B cell (primary cell): ENCODE measurements at regions not wholly inside any gene's neighbourhood (a gene's known extent, or its start where the extent isn't known, plus 50 kb on each side); places are given as distances from the start of the nearest gene placed in this dataset.

Source experiments
- ATAC-seq: fragments of 200-7000 bp; cut with Tn5 transposase; one replicate; pipeline ENCODE4 v1.10.0; 2021; ENCODE audit warnings: low read depth, mild to moderate bottlenecking, moderate number of reproducible peaks, moderate library complexity
- CTCF ChIA-PET: fragments of 350-600 bp; sonication (Branson Sonifier 250); formaldehyde crosslinking; loops from one replicate; lab custom pipeline; 2021; ENCODE audit warnings: antibody characterized with exemption, inconsistent platforms; lab: Charles Lee
- POLR2A ChIA-PET: fragments of 350-600 bp; sonication (Branson Sonifier 250); formaldehyde crosslinking; loops from one replicate; lab custom pipeline; 2021; ENCODE audit warnings: antibody characterized with exemption; lab: Charles Lee
- DNase-seq: peaks from one replicate; pipeline ENCODE4 v3.0.0; 2013
- H2AFZ ChIP-seq: 2 replicates; pipeline ENCODE4 v1.6.1; 2012; ENCODE audit warnings: mild to moderate bottlenecking, low read depth, low read length; ENCODE audit not compliant: insufficient read depth, poor library complexity, severe bottlenecking
- H3K27ac ChIP-seq, 2 donors: 1 replicate in 1 of 2; 2 replicates in 1 of 2; pipeline ENCODE4 v1.5.1; 2012 to 2013; ENCODE audit warnings: low read length in 2 of 2, mild to moderate bottlenecking in 2 of 2, moderate library complexity in 1 of 2
- H3K27me3 ChIP-seq, 4 experiments: fragments of 200-600 bp in 1 of 4; sonication (generic) in 1 of 4; replicated peaks in 1 of 4; 1 replicate in 2 of 4; 2 replicates in 2 of 4; pipeline versions ENCODE4 v1.6.1 to v1.7.0; 2013 to 2016; ENCODE audit warnings: low read length in 3 of 4, mild to moderate bottlenecking in 2 of 4, mixed read lengths in 1 of 4, moderate library complexity in 1 of 4; ENCODE audit not compliant: insufficient read depth in 4 of 4, control insufficient read depth in 3 of 4; ENCODE audit errors: control extremely low read depth in 1 of 4
- H3K36me3 ChIP-seq, 2 experiments: replicated peaks in 1 of 2; 1 replicate in 1 of 2; 2 replicates in 1 of 2; pipeline versions ENCODE4 v1.6.1 to v1.7.1; 2013; ENCODE audit warnings: low read length in 1 of 2; ENCODE audit not compliant: insufficient read depth in 2 of 2, control insufficient read depth in 1 of 2; ENCODE audit errors: control extremely low read depth in 1 of 2, extremely low read depth in 1 of 2
- H3K4me1 ChIP-seq, 2 donors: fragments of 200-600 bp in 1 of 2; sonication (generic) in 1 of 2; 1 replicate in 1 of 2; 2 replicates in 1 of 2; pipeline versions ENCODE4 v1.5.1 to v1.6.1; 2013 to 2017; ENCODE audit warnings: low read length in 2 of 2; ENCODE audit not compliant: control insufficient read depth in 2 of 2, insufficient read depth in 2 of 2
- H3K4me2 ChIP-seq: replicated peaks from 2 replicates; pipeline ENCODE3; 2012; ENCODE audit warnings: mild to moderate bottlenecking, low read depth, low read length; ENCODE audit not compliant: poor library complexity, severe bottlenecking
- H3K4me3 ChIP-seq, 5 experiments: fragments of 200-600 bp in 1 of 5; sonication (generic) in 1 of 5; 1 replicate in 3 of 5; 2 replicates in 2 of 5; pipeline versions ENCODE4 v1.5.1 to v1.7.0; 2011 to 2016; ENCODE audit warnings: low read length in 4 of 5, mild to moderate bottlenecking in 4 of 5, low read depth in 2 of 5, control low read depth in 1 of 5, moderate library complexity in 1 of 5; ENCODE audit not compliant: insufficient read depth in 1 of 5; ENCODE audit errors: control extremely low read depth in 1 of 5, extremely low read depth in 1 of 5
- H3K79me2 ChIP-seq: fragments of 200-600 bp; sonication (generic); one replicate; pipeline ENCODE4 v1.6.0; 2016; ENCODE audit warnings: low read length; ENCODE audit not compliant: control insufficient read depth, insufficient read depth
- H3K9ac ChIP-seq: fragments of 200-600 bp; sonication (generic); 2 replicates; pipeline ENCODE4 v1.6.1; 2017; ENCODE audit warnings: mild to moderate bottlenecking, low read length, moderate library complexity
- H3K9me3 ChIP-seq, 3 donors: one replicate each; pipeline versions ENCODE4 v1.6.1 to v1.7.1; 2013; ENCODE audit warnings: low read length in 2 of 3; ENCODE audit not compliant: control insufficient read depth in 2 of 3, insufficient read depth in 1 of 3; ENCODE audit errors: control extremely low read depth in 1 of 3
- H4K20me1 ChIP-seq: 2 replicates; pipeline ENCODE4 v1.6.0; 2012; ENCODE audit warnings: mild to moderate bottlenecking, low read length; ENCODE audit not compliant: insufficient read depth, control insufficient read depth, poor library complexity, severe bottlenecking
- H3K27ac Mint-ChIP-seq: one replicate; pipeline ENCODE4 v1.8.0; 2021; ENCODE audit warnings: mixed read lengths
- H3K27me3 Mint-ChIP-seq: one replicate; pipeline ENCODE4 v1.8.0; 2021; ENCODE audit warnings: mixed read lengths
- H3K4me1 Mint-ChIP-seq: one replicate; pipeline ENCODE4 v1.8.0; 2021; ENCODE audit warnings: mixed read lengths
- H3K4me3 Mint-ChIP-seq: one replicate; pipeline ENCODE4 v1.8.0; 2021; ENCODE audit warnings: mixed read lengths
- H3K9me3 Mint-ChIP-seq: one replicate; pipeline ENCODE4 v1.8.0; 2022; ENCODE audit warnings: mixed read lengths; ENCODE audit not compliant: insufficient read depth
- CTCF ChIP-seq: fragments of 200-600 bp; IDR thresholded peaks from one replicate; pipeline ENCODE4 v1.8.0; 2022; ENCODE audit warnings: antibody characterized with exemption, mild to moderate bottlenecking
- EZH2 ChIP-seq: IDR thresholded peaks from 2 replicates; pipeline ENCODE4 v1.6.1; 2012; ENCODE audit warnings: borderline replicate concordance, low read depth, mild to moderate bottlenecking, moderate library complexity, low read length; ENCODE audit not compliant: insufficient read depth, poor library complexity, severe bottlenecking
- WGBS: methylation state at CpG from one replicate; pipeline ENCODE4 v1.1.5; 2013; ENCODE audit warnings: missing lambda C conversion rate; ENCODE audit not compliant: insufficient coverage; 5-methylcytosine and 5-hydroxymethylcytosine counted together
- intact Hi-C: fragments of 100-400 bp; cut with micrococcal nuclease; formaldehyde crosslinking; loops from one replicate; pipeline ENCODE4 v1.10.0; 2022

- no CpG with 5 or more reads among the region's 4 CpGs for WGBS
- H3K79me2 ChIP-seq, result no peaks in the 10 kb centered on the region
- no peak overlapping the region for H3K4me3 Mint-ChIP-seq
- H3K4me3 ChIP-seq, result no peak overlapping the region
- ATAC-seq (no peak), DNase-seq (no peak)
- H4K20me1 ChIP-seq, result no peaks in the 10 kb centered on the region
- ChIA-PET POLR2A (no interaction called here), CTCF (no interaction called here)
- H3K4me1 Mint-ChIP-seq, result no peaks in the 10 kb centered on the region
- H3K9me3 Mint-ChIP-seq, result no peaks in the 10 kb centered on the region
- H3K27ac Mint-ChIP-seq, result no peak overlapping the region
- no peak overlapping the region for H3K4me2 ChIP-seq
- no peaks in the 10 kb centered on the region for H3K9me3 ChIP-seq
- H2AFZ ChIP-seq, result no peak overlapping the region
- no peaks in the 10 kb centered on the region for H3K36me3 ChIP-seq
- H3K4me1 ChIP-seq, result no peaks in the 10 kb centered on the region
- intact Hi-C loops, result no loop called here
- H3K27me3 ChIP-seq, result no peaks in the 10 kb centered on the region
- H3K27ac ChIP-seq, result no peak overlapping the region
- no peaks in the 10 kb centered on the region for H3K27me3 Mint-ChIP-seq
- H3K9ac ChIP-seq, result no peak overlapping the region
- TF ChIP-seq CTCF (no peak), EZH2 (no peak)
Observed at GRCh38 chr13:62320129-62321108, 904.8 kb upstream of the PCDH20 start.

- Histone ChIP-seq H3K36me3 (no peaks in the 10 kb centered on the region), H4K20me1 (no peaks in the 10 kb centered on the region), H3K4me2 (no peak overlapping the region), H3K79me2 (no peaks in the 10 kb centered on the region), H3K9me3 (no peaks in the 10 kb centered on the region), H3K27me3 (no peaks in the 10 kb centered on the region), H3K9ac (no peak overlapping the region), H3K4me3 (no peak overlapping the region), H2AFZ (no peak overlapping the region), H3K4me1 (no peaks in the 10 kb centered on the region), H3K27ac (no peak overlapping the region)
- POLR2A ChIA-PET, result no interaction called here
- 100% methylated on average over 1 of the region's 3 CpGs for WGBS
- Mint-ChIP-seq H3K4me3 (no peak overlapping the region), H3K27me3 (no peaks in the 10 kb centered on the region), H3K27ac (no peak overlapping the region), H3K4me1 (no peaks in the 10 kb centered on the region), H3K9me3 (no peaks in the 10 kb centered on the region)
- CTCF ChIA-PET, result no interaction called here
- no peak for DNase-seq
- TF ChIP-seq CTCF (no peak), EZH2 (no peak)
- intact Hi-C loops, result no loop called here
- no peak for ATAC-seq
Observed at GRCh38 chr13:62309904-62310303, 894.3 kb upstream of the PCDH20 start.
